HCT116 (cell line): ENCODE measurements at regions not wholly inside any gene's neighbourhood (a gene's known extent, or its start where the extent isn't known, plus 50 kb on each side); places are given as distances from the start of the nearest gene placed in this dataset.

Experiments used
- ATAC-seq: fragments of 200-7000 bp; cut with Tn5 transposase; 2 replicates; pipeline ENCODE4 v1.9.1; 2020; ENCODE audit warnings: mild to moderate bottlenecking, moderate library complexity
- BruUV-seq: library from RNA; stranded (reverse); fragments of 400-500 nt; replicated peaks from 2 replicates; lab custom pipeline; 2021; lab: Mats Ljungman, UMichigan
- CTCF ChIA-PET: fragments of 300-600 bp; sonication (Branson Sonifier 250); formaldehyde crosslinking; loops from one replicate; lab custom pipeline; 2021; ENCODE audit warnings: antibody characterized with exemption; lab: Charles Lee
- POLR2A ChIA-PET: fragments of 300-600, 350-600 bp; sonication (Branson Sonifier 250); formaldehyde crosslinking; loops from one replicate; lab custom pipeline; 2021; ENCODE audit warnings: antibody characterized with exemption; lab: Charles Lee
- RAD21 ChIA-PET, 2 experiments: fragments of 300-600 bp; sonication (Branson Sonifier 250); formaldehyde crosslinking; loops; one replicate each; lab custom pipeline; 2023; ENCODE audit warnings: low total read pairs in 2 of 2; ENCODE audit not compliant: uncharacterized antibody in 2 of 2, unreplicated experiment in 2 of 2, low non-redundant PET in 1 of 2; lab: Charles Lee
- DNase-seq: peaks from one replicate; pipeline ENCODE4 v3.0.0-alpha.2; 2010; ENCODE audit warnings: low read depth, low spot score
- H2AFZ ChIP-seq: fragments of 200-600 bp; shearing (Covaris generic), sonication (generic); 2 replicates; pipeline ENCODE4 v1.6.1; 2017; ENCODE audit warnings: low read depth, mixed run types, mixed read lengths, antibody characterized with exemption, low read length; ENCODE audit not compliant: poor library complexity, severe bottlenecking
- H3K27ac ChIP-seq: 2 replicates; pipeline ENCODE4 v1.5.1; 2012; ENCODE audit warnings: low read depth, low read length
- H3K27me3 ChIP-seq: fragments of 200-600 bp; sonication (generic); 2 replicates; pipeline ENCODE4 v1.6.1; 2016; ENCODE audit warnings: mixed run types, low read length, mixed read lengths; ENCODE audit not compliant: insufficient read depth
- H3K36me3 ChIP-seq, 2 experiments: fragments of 200-500 bp in 1 of 2; fragments of 200-600 bp in 1 of 2; sonication (Bioruptor generic) in 1 of 2; sonication (generic) in 1 of 2; 2 replicates each; pipeline versions ENCODE4 v1.5.1 to v1.6.1; 2014 to 2016; ENCODE audit warnings: low read length in 2 of 2, inconsistent platforms in 1 of 2, mixed read lengths in 1 of 2, mixed run types in 1 of 2; ENCODE audit not compliant: insufficient read depth in 2 of 2, control insufficient read depth in 1 of 2
- H3K4me1 ChIP-seq, 2 experiments: fragments of 200-600 bp in 1 of 2; sonication (generic) in 1 of 2; 2 replicates each; pipeline versions ENCODE4 v1.5.1 to v1.6.1; 2012 to 2017; ENCODE audit warnings: low read length in 2 of 2, inconsistent platforms in 1 of 2, mild to moderate bottlenecking in 1 of 2, mixed read lengths in 1 of 2, mixed run types in 1 of 2, moderate library complexity in 1 of 2; ENCODE audit not compliant: insufficient read depth in 2 of 2, control insufficient read depth in 1 of 2
- H3K4me2 ChIP-seq: fragments of 200-600 bp; sonication (generic); 2 replicates; pipeline ENCODE4 v1.6.1; 2017; ENCODE audit warnings: mixed run types, low read length, mixed read lengths
- H3K4me3 ChIP-seq, 2 experiments: fragments of 200-600 bp in 1 of 2; sonication (generic) in 1 of 2; replicated peaks in 1 of 2; 2 replicates each; pipeline ENCODE4 v1.5.1; 2011 to 2016; ENCODE audit warnings: low read length in 2 of 2, control low read depth in 1 of 2, low read depth in 1 of 2, mild to moderate bottlenecking in 1 of 2, mixed read lengths in 1 of 2, mixed run types in 1 of 2
- H3K79me2 ChIP-seq: fragments of 200-600 bp; sonication (generic); 2 replicates; pipeline ENCODE4 v1.6.1; 2017; ENCODE audit warnings: mild to moderate bottlenecking, mixed run types, low read length, moderate library complexity, mixed read lengths; ENCODE audit not compliant: insufficient read depth
- H3K9ac ChIP-seq: fragments of 200-600 bp; sonication (generic); 2 replicates; pipeline ENCODE4 v1.6.1; 2016; ENCODE audit warnings: low read length, mixed read lengths
- H3K9me2 ChIP-seq: fragments of 200-600 bp; sonication (generic), shearing (Covaris generic); 2 replicates; pipeline ENCODE4 v1.6.1; 2017; ENCODE audit warnings: mixed run types, mild to moderate bottlenecking, moderate library complexity; ENCODE audit not compliant: insufficient read depth
- H3K9me3 ChIP-seq, 2 experiments: fragments of 200-500 bp in 1 of 2; fragments of 200-600 bp in 1 of 2; sonication (Bioruptor generic) in 1 of 2; sonication (generic) in 1 of 2; 2 replicates each; pipeline ENCODE4 v1.6.1; 2014 to 2017; ENCODE audit warnings: low read length in 2 of 2, mixed read lengths in 2 of 2, inconsistent platforms in 1 of 2, low read depth in 1 of 2, mild to moderate bottlenecking in 1 of 2, mixed run types in 1 of 2, moderate library complexity in 1 of 2; ENCODE audit not compliant: control insufficient read depth in 1 of 2, insufficient read depth in 1 of 2
- H4K20me1 ChIP-seq: fragments of 200-600 bp; sonication (generic), shearing (Covaris generic); 2 replicates; pipeline ENCODE4 v1.6.1; 2017; ENCODE audit warnings: mixed run types, mild to moderate bottlenecking, moderate library complexity; ENCODE audit not compliant: insufficient read depth
- CBX3 ChIP-seq: IDR thresholded peaks from 2 replicates; pipeline ENCODE4 v1.6.1; 2012; ENCODE audit warnings: low read depth
- CEBPB ChIP-seq: IDR thresholded peaks from 2 replicates; pipeline ENCODE4 v1.6.1; 2012; ENCODE audit warnings: low read depth
- CTCF ChIP-seq, 3 experiments: fragments of 200-600 bp in 1 of 3; sonication (generic) in 1 of 3; IDR thresholded peaks in 2 of 3; conservative IDR thresholded peaks in 1 of 3; 2 replicates each; pipeline ENCODE4 v1.5.1; 2012 to 2017; ENCODE audit warnings: low read depth in 2 of 3, low read length in 2 of 3, antibody characterized with exemption in 1 of 3, borderline replicate concordance in 1 of 3, control low read depth in 1 of 3, mild to moderate bottlenecking in 1 of 3, mixed read lengths in 1 of 3, mixed run types in 1 of 3, moderate library complexity in 1 of 3; ENCODE audit not compliant: insufficient read depth in 1 of 3
- EGR1 ChIP-seq: IDR thresholded peaks from 2 replicates; pipeline ENCODE4 v1.6.1; 2012; ENCODE audit warnings: low read depth
- ELF1 ChIP-seq: IDR thresholded peaks from 2 replicates; pipeline ENCODE4 v1.6.1; 2012; ENCODE audit warnings: low read depth, borderline replicate concordance
- EZH2 ChIP-seq: fragments of 200-600 bp; sonication (generic); IDR thresholded peaks from 2 replicates; pipeline ENCODE4 v1.6.1; 2017; ENCODE audit warnings: antibody characterized with exemption, mixed run types
- EZH2phosphoT487 ChIP-seq: fragments of 200-600 bp; IDR thresholded peaks from 2 replicates; pipeline ENCODE4 v1.6.1; 2018; ENCODE audit warnings: antibody characterized with exemption, borderline replicate concordance
- MAX ChIP-seq: IDR thresholded peaks from 2 replicates; pipeline ENCODE4 v1.6.1; 2012
- POLR2A ChIP-seq: IDR thresholded peaks from 2 replicates; pipeline ENCODE4 v1.7.0; 2011; ENCODE audit warnings: borderline replicate concordance; ENCODE audit not compliant: insufficient read depth, insufficient read length; ENCODE audit errors: extremely low read depth
- POLR2AphosphoS5 ChIP-seq: IDR thresholded peaks from 2 replicates; pipeline ENCODE4 v1.6.1; 2011; ENCODE audit warnings: mild to moderate bottlenecking, low read depth, low read length, moderate library complexity
- RAD21 ChIP-seq: IDR thresholded peaks from 2 replicates; pipeline ENCODE4 v1.6.1; 2012; ENCODE audit warnings: low read depth, mild to moderate bottlenecking
- REST ChIP-seq: IDR thresholded peaks from 2 replicates; pipeline ENCODE4 v1.6.1; 2012; ENCODE audit warnings: low read depth
- SP1 ChIP-seq: IDR thresholded peaks from 2 replicates; pipeline ENCODE4 v1.6.1; 2012; ENCODE audit warnings: low read depth
- SRF ChIP-seq: IDR thresholded peaks from 2 replicates; pipeline ENCODE4 v1.6.1; 2012; ENCODE audit warnings: low read depth
- TCF7L2 ChIP-seq: IDR thresholded peaks from 2 replicates; pipeline ENCODE4 v1.7.0; 2011; ENCODE audit warnings: borderline replicate concordance, inconsistent platforms; ENCODE audit not compliant: insufficient read depth, insufficient read length; ENCODE audit errors: extremely low read depth
- YY1 ChIP-seq: IDR thresholded peaks from 2 replicates; pipeline ENCODE4 v1.6.1; 2011; ENCODE audit warnings: low read length, low read depth, moderate library complexity, mild to moderate bottlenecking; ENCODE audit not compliant: insufficient replicate concordance; ENCODE audit errors: extremely low read depth
- ZBTB33 ChIP-seq: IDR thresholded peaks from 2 replicates; pipeline ENCODE4 v1.6.1; 2011; ENCODE audit warnings: mild to moderate bottlenecking, low read length, moderate library complexity; ENCODE audit not compliant: insufficient replicate concordance; ENCODE audit errors: extremely low read depth
- ZFX ChIP-seq: fragments of 450-650 bp; IDR thresholded peaks from 2 replicates; pipeline ENCODE4 v1.6.1; 2017
- intact Hi-C: fragments of 100-400 bp; cut with micrococcal nuclease; formaldehyde crosslinking; loops from 2 replicates; pipeline ENCODE4 v1.10.0; 2022

GRCh38 chr5:145403992-145404391, 431.1 kb downstream of the PRELID2 start:
- no peaks in the 10 kb centered on the region for H3K9me3 ChIP-seq
- no peaks in the 10 kb centered on the region for H3K36me3 ChIP-seq
- H2AFZ ChIP-seq: no peak overlapping the region
- ChIA-PET CTCF (no interaction called here), RAD21 (no interaction called here), POLR2A (no interaction called here)
- H3K4me1 ChIP-seq: peaks cover 0 to 11% of the 10 kb centered on the region in 2 experiments; a peak in 2 of 4 replicates
- no peaks in the 10 kb centered on the region for H4K20me1 ChIP-seq
- no peaks in the 10 kb centered on the region for H3K79me2 ChIP-seq
- DNase-seq (no peak), ATAC-seq (no peak)
- H3K27ac ChIP-seq: no peak overlapping the region
- H3K9me2 ChIP-seq: no peaks in the 10 kb centered on the region
- BruUV-seq: no TSS peak
- intact Hi-C loops: no loop called here
- TF ChIP-seq MAX (no peak), YY1 (no peak), SRF (no peak), EZH2 (no peak), EZH2phosphoT487 (no peak), CTCF (IDR thresholded peaks at IDR 0.05 in 2 of 3, conservative IDR thresholded peaks at IDR 0.05 in 1 of 3; ENCODE audit: borderline replicate concordance in 1 of 3, insufficient read depth in 1 of 3, low read depth in 2 of 3, low read length in 2 of 3) (no peak), ZBTB33 (no peak), CBX3 (no peak), TCF7L2 (no peak), ZFX (no peak), SP1 (no peak), EGR1 (no peak), POLR2A (no peak), POLR2AphosphoS5 (no peak), REST (no peak), ELF1 (no peak), CEBPB (no peak), RAD21 (no peak)
- H3K4me2 ChIP-seq: no peak overlapping the region
- H3K9ac ChIP-seq: no peak overlapping the region
- no peak overlapping the region for H3K4me3 ChIP-seq
- H3K27me3 ChIP-seq: no peaks in the 10 kb centered on the region
